ENCODE measurements at regions not wholly inside any gene's neighbourhood (a gene's known extent, or its start where the extent isn't known, plus 50 kb on each side); places are given as distances from the start of the nearest gene placed in this dataset.

DNA sequence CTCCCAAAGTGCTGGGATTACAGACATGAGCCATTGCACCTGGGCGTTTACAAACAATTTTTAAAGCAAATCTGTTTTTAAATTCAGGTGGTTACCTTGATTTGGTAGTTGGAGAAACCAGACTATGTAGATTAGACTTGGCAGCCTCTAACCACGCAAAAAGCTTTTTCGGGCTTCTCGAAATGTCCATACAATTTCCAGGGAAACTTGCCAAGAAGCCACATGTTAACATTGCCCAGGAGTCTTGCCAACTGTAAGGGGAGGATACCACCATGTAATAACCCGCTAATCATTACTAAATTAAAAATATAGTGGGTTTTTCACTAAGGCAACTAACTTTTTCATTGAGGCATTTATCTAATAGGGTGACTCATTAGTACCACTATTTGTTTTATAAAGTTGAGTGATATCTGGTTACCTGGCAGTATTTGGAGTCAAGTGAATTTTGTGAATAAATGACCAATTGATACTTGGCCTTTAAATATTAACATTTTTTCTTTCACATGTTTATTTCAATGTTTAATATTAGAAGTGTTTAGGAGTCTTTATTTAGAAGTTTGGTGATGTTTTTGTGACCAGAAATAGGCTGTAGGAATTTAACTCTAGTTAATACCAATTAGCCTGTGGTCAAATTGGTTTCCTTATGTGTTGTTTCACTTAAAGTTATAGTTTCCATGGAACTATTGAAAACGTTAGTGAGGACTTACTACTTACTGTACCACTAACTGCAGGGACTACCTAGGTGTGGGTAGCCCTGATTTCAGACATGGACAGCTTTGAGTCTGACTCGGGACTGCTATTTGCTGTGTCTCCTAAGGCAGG lies 61.3 kb downstream of the CLDN34 start:
- CTCF ChIA-PET (ENCODE audit: low intra/inter-chr PET ratio, low total read pairs), result no interaction called here
- intact Hi-C loops (cut with micrococcal nuclease; ENCODE audit: unreplicated experiment), result loop anchor here (5.0 kb wide), 1 partner anchor 49 kb away; no protein-coding TSS in a partner anchor
- H4K20me1 ChIP-seq (ENCODE audit: insufficient read depth, low read length), result no peaks in the 10 kb centered on the region
- TF ChIP-seq ZNF570 (CRISPR knock-in tag; IDR thresholded peaks at IDR 0.05; ENCODE audit: borderline replicate concordance) (no peak), PHF5A (CRISPR knock-in tag; IDR thresholded peaks at IDR 0.05; ENCODE audit: low read depth, unreplicated experiment) (no peak), ARNTL (CRISPR knock-in tag; IDR thresholded peaks at IDR 0.05) (no peak), HNRNPK (IDR thresholded peaks at IDR 0.05; ENCODE audit: low read depth, low read length, poor library complexity, severe bottlenecking) (no peak), GABPA (IDR thresholded peaks at IDR 0.05; ENCODE audit: low read depth, low read length) (no peak), GABPA (CRISPR knock-in tag; IDR thresholded peaks at IDR 0.05; ENCODE audit: low read depth) (no peak), AGO1 (IDR thresholded peaks at IDR 0.05; ENCODE audit: low read depth, low read length, poor library complexity, severe bottlenecking) (no peak), ZNF446 (CRISPR knock-in tag; IDR thresholded peaks at IDR 0.05) (no peak), CENPT (CRISPR knock-in tag; IDR thresholded peaks at IDR 0.05; ENCODE audit: low read depth) (no peak), PHF21A (CRISPR knock-in tag; IDR thresholded peaks at IDR 0.05) (no peak)
- TF ChIP-seq, protein P1, sequence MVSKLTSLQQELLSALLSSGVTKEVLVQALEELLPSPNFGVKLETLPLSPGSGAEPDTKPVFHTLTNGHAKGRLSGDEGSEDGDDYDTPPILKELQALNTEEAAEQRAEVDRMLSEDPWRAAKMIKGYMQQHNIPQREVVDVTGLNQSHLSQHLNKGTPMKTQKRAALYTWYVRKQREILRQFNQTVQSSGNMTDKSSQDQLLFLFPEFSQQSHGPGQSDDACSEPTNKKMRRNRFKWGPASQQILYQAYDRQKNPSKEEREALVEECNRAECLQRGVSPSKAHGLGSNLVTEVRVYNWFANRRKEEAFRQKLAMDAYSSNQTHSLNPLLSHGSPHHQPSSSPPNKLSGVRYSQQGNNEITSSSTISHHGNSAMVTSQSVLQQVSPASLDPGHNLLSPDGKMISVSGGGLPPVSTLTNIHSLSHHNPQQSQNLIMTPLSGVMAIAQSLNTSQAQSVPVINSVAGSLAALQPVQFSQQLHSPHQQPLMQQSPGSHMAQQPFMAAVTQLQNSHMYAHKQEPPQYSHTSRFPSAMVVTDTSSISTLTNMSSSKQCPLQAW (CRISPR knock-in tag; IDR thresholded peaks at IDR 0.05), result no peak
- TF ChIP-seq, protein P2, sequence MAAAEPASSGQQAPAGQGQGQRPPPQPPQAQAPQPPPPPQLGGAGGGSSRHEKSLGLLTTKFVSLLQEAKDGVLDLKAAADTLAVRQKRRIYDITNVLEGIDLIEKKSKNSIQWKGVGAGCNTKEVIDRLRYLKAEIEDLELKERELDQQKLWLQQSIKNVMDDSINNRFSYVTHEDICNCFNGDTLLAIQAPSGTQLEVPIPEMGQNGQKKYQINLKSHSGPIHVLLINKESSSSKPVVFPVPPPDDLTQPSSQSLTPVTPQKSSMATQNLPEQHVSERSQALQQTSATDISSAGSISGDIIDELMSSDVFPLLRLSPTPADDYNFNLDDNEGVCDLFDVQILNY (CRISPR knock-in tag; conservative IDR thresholded peaks at IDR 0.05), result no peak
- TF ChIP-seq, protein P3, sequence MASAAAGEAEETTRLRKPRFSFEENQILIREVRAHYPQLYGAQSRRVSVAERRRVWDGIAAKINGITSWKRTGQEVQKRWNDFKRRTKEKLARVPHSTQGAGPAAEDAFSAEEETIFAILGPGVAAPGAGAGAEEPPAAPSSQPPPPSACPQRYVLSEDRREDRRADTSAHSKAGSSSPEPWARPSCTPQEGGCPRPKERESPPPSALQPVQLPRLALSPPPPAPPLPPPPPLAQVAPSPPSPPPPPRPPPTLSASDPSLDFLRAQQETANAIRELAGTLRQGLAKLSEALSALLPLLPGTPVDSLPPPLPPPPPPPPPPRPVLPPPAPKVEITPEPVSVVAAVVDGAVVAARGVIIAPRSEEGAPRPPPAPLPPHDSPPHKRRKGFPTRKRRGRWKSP (CRISPR knock-in tag; IDR thresholded peaks at IDR 0.05), result no peak
- TF ChIP-seq, protein P4, sequence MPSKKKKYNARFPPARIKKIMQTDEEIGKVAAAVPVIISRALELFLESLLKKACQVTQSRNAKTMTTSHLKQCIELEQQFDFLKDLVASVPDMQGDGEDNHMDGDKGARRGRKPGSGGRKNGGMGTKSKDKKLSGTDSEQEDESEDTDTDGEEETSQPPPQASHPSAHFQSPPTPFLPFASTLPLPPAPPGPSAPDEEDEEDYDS (CRISPR knock-in tag; IDR thresholded peaks at IDR 0.05), result no peak
- TF ChIP-seq, protein P5, sequence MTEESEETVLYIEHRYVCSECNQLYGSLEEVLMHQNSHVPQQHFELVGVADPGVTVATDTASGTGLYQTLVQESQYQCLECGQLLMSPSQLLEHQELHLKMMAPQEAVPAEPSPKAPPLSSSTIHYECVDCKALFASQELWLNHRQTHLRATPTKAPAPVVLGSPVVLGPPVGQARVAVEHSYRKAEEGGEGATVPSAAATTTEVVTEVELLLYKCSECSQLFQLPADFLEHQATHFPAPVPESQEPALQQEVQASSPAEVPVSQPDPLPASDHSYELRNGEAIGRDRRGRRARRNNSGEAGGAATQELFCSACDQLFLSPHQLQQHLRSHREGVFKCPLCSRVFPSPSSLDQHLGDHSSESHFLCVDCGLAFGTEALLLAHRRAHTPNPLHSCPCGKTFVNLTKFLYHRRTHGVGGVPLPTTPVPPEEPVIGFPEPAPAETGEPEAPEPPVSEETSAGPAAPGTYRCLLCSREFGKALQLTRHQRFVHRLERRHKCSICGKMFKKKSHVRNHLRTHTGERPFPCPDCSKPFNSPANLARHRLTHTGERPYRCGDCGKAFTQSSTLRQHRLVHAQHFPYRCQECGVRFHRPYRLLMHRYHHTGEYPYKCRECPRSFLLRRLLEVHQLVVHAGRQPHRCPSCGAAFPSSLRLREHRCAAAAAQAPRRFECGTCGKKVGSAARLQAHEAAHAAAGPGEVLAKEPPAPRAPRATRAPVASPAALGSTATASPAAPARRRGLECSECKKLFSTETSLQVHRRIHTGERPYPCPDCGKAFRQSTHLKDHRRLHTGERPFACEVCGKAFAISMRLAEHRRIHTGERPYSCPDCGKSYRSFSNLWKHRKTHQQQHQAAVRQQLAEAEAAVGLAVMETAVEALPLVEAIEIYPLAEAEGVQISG (CRISPR knock-in tag; IDR thresholded peaks at IDR 0.05), result no peak

More for the DNA sequence above, 61.3 kb downstream of the CLDN34 start:
- H3K4me3 ChIP-seq (replicated peaks in 1 of 3; ENCODE audit: insufficient read depth in 1 of 3, low read depth in 2 of 3, low read length in 3 of 3), result no peak overlapping the region
- POLR2A ChIA-PET, result no interaction called here
- H3K4me2 ChIP-seq (ENCODE audit: low read depth, low read length), result no peak overlapping the region
- no peak overlapping the region for H2AFZ ChIP-seq (ENCODE audit: low read length)
- H3K27ac ChIP-seq (ENCODE audit: extremely low read length, insufficient read depth, low read length), result no peak overlapping the region
- no peaks in the 10 kb centered on the region for H3K9me3 ChIP-seq (ENCODE audit: low read length)
- in situ Hi-C loops (cut with HindIII; ENCODE audit: extremely low pct_ligation_motif_present, low pct_unique_long_range_greater_than_20kb), result no loop called here
- DNase-seq (ENCODE audit: low spot score), result no peak
- no TSS peak for BruUV-seq (replicated peaks)
- no peaks in the 10 kb centered on the region for H3K36me3 ChIP-seq (replicated peaks in 1 of 2; ENCODE audit: control insufficient read depth in 1 of 2, insufficient read depth in 2 of 2, low read length in 2 of 2)
- WGBS (ENCODE audit: low lambda C conversion rate), result 89% methylated on average over 6 of the region's 7 CpGs
- H3K4me1 ChIP-seq (ENCODE audit: insufficient read depth, low read length), result peaks cover 32% of the 10 kb centered on the region
- H3K9ac ChIP-seq (ENCODE audit: insufficient read depth, low read depth, low read length), result no peak overlapping the region
- no peak for ATAC-seq
- H3K79me2 ChIP-seq (ENCODE audit: insufficient read depth, low read length), result no peaks in the 10 kb centered on the region
- H3K27me3 ChIP-seq (ENCODE audit: control insufficient read depth in 1 of 2, insufficient read depth in 2 of 2, low read length in 2 of 2), result no peaks in the 10 kb centered on the region
- FAIRE-seq, result no peak
